SK-N-MC (cell line): ENCODE measurements at regions not wholly inside any gene's neighbourhood (a gene's known extent, or its start where the extent isn't known, plus 50 kb on each side); places are given as distances from the start of the nearest gene placed in this dataset.

ENCODE experiments used
- EZH2 ChIP-seq: fragments of 200-600 bp; sonication (generic); IDR thresholded peaks from one replicate; pipeline ENCODE4 v1.6.1; 2017; ENCODE audit warnings: antibody characterized with exemption
- FOXP2 ChIP-seq: optimal IDR thresholded peaks from 2 replicates; pipeline ENCODE3; 2011; ENCODE audit warnings: mild to moderate bottlenecking, moderate library complexity; ENCODE audit not compliant: insufficient read depth; ENCODE audit errors: extremely low read length, control extremely low read depth
- POLR2AphosphoS5 ChIP-seq: IDR thresholded peaks from 2 replicates; pipeline ENCODE4 v1.6.1; 2012; ENCODE audit warnings: mild to moderate bottlenecking, low read depth, low read length, borderline replicate concordance

- TF ChIP-seq EZH2 (no peak), POLR2AphosphoS5 (no peak), FOXP2 (no peak)
These were observed 78.3 kb upstream of the ZNF280D start for GRCh38 chr15:56811586-56811985.
